Stomach (tissue), 8 donors: ENCODE measurements at regions not wholly inside any gene's neighbourhood (a gene's known extent, or its start where the extent isn't known, plus 50 kb on each side); places are given as distances from the start of the nearest gene placed in this dataset.
A peak's percentile ranks its signal among the peaks of the same experiment; 100 is the strongest.

ENCODE experiments used
- DNase-seq, 2 donors: peaks; one replicate each; pipeline versions ENCODE4 v3.0.0 to v3.0.0-alpha.2; 2013 to 2019
- H3K27ac ChIP-seq, 5 donors: fragments of 200-600 bp in 4 of 5; sonication (generic) in 4 of 5; one replicate each; pipeline ENCODE4 v1.5.1; 2013 to 2019; ENCODE audit warnings: mild to moderate bottlenecking in 1 of 5, moderate library complexity in 1 of 5
- H3K27me3 ChIP-seq, 3 donors: fragments of 200-600 bp; sonication (generic); one replicate each; pipeline ENCODE4 v1.5.1; 2017 to 2019; ENCODE audit warnings: mixed run types in 1 of 3
- H3K36me3 ChIP-seq, 4 donors: fragments of 200-600 bp; sonication (generic); 1 replicate in 3 of 4; 2 replicates in 1 of 4; pipeline ENCODE4 v1.5.1; 2016 to 2019
- H3K4me1 ChIP-seq, 4 donors: fragments of 200-600 bp; sonication (generic); one replicate each; pipeline ENCODE4 v1.5.1; 2016 to 2019
- H3K4me3 ChIP-seq, 4 donors: fragments of 200-600 bp; sonication (generic) in 3 of 4; one replicate each; pipeline ENCODE4 v1.5.1; 2016 to 2019; ENCODE audit warnings: mild to moderate bottlenecking in 1 of 4
- H3K9me3 ChIP-seq, 4 donors: fragments of 200-600 bp; sonication (generic); one replicate each; pipeline ENCODE4 v1.5.1; 2016 to 2019
- CTCF ChIP-seq, 7 experiments: fragments of 450-650 bp in 4 of 7; fragments of 200-600 bp in 3 of 7; sonication (generic) in 3 of 7; IDR thresholded peaks; one replicate each; pipeline ENCODE4 v1.5.1; 2016 to 2019; ENCODE audit warnings: antibody characterized with exemption in 7 of 7, control low read depth in 2 of 7, mild to moderate bottlenecking in 1 of 7
- EP300 ChIP-seq: sonication (generic); formaldehyde crosslinking; IDR thresholded peaks from one replicate; pipeline ENCODE4 v1.6.1; 2017; ENCODE audit warnings: antibody characterized with exemption
- POLR2A ChIP-seq, 4 donors: fragments of 450-650 bp; IDR thresholded peaks; one replicate each; pipeline ENCODE4 v1.6.1; 2016; ENCODE audit warnings: antibody characterized with exemption in 4 of 4, control low read depth in 2 of 4, mild to moderate bottlenecking in 1 of 4, moderate library complexity in 1 of 4
- POLR2AphosphoS5 ChIP-seq, 3 donors: sonication (generic); formaldehyde crosslinking; IDR thresholded peaks; one replicate each; pipeline ENCODE4 v1.6.1; 2016; ENCODE audit warnings: antibody characterized with exemption in 3 of 3
- WGBS, 5 donors: extraction: QIAGEN DNeasy Blood & Tissue Kit in 3 of 5; methylation state at CpG; one replicate each; pipeline versions ENCODE4 v1.1.5 to v1.1.7; 2013 to 2018; 5-methylcytosine and 5-hydroxymethylcytosine counted together
- intact Hi-C: fragments of 100-400 bp; cut with DNase I; formaldehyde crosslinking; loops from one replicate; pipeline ENCODE4 v1.15.1; 2023; ENCODE audit warnings: low total_unique reads
- donor health status: healthy with polysubstance abuse.
- donor health status: Bipolar disorder and iron deficiency.
- donor health status: healthy.

DNA sequence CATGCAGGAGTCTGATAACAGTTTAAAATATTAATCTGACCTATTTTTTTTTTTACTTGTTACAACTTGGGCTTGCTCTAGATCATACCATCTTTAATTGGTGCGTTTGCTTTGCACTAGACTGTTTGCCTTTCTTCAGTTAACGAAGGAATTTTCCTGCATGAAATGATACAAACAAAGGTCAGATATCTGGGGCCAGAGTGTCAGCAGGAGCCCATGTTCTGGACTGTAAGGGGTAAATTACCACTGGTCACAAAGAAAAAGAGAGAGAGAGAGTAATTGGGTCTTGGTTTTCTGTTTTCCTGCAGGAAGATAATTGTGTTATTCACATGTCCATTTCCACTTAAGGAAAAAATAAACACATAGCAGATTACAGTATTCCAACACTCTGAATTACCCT, 399.4 kb upstream of the MARCKS start:
- 26 to 52% (median 45%) methylated on average over 2 of the region's 2 CpGs for WGBS, 5 donors
- TF ChIP-seq EP300 (no peak), POLR2A (IDR thresholded peaks at IDR 0.05) (no peak), CTCF (IDR thresholded peaks at IDR 0.05) (no peak), POLR2AphosphoS5 (IDR thresholded peaks at IDR 0.05) (no peak)
- Histone ChIP-seq H3K27me3 (no peaks in the 10 kb centered on the region), H3K9me3 (no peaks in the 10 kb centered on the region), H3K27ac (no peak overlapping the region), H3K4me1 (peaks cover 0 to 11% (median 0%) of the 10 kb centered on the region in 4 donors), H3K36me3 (no peaks in the 10 kb centered on the region), H3K4me3 (no peak overlapping the region)
- intact Hi-C loops: no loop called here
- no peak for DNase-seq

GRCh38 chr6:113458368-113459010, 398.7 kb upstream of the MARCKS start:
- Histone ChIP-seq H3K4me1 (peaks cover 0 to 11% (median 0%) of the 10 kb centered on the region in 4 donors), H3K27ac (no peak overlapping the region), H3K9me3 (no peaks in the 10 kb centered on the region), H3K27me3 (no peaks in the 10 kb centered on the region), H3K36me3 (no peaks in the 10 kb centered on the region), H3K4me3 (no peak overlapping the region)
- peak in 1 of 2 donors; percentile 16 for DNase-seq
- intact Hi-C loops: no loop called here
- 10 to 26% (median 24%) methylated on average over 2 of the region's 2 CpGs for WGBS, 5 donors
- TF ChIP-seq POLR2A (IDR thresholded peaks at IDR 0.05): no peak
- TF ChIP-seq EP300: no peak
- TF ChIP-seq CTCF (IDR thresholded peaks at IDR 0.05): no peak
- no peak for TF ChIP-seq POLR2AphosphoS5 (IDR thresholded peaks at IDR 0.05)

DNA sequence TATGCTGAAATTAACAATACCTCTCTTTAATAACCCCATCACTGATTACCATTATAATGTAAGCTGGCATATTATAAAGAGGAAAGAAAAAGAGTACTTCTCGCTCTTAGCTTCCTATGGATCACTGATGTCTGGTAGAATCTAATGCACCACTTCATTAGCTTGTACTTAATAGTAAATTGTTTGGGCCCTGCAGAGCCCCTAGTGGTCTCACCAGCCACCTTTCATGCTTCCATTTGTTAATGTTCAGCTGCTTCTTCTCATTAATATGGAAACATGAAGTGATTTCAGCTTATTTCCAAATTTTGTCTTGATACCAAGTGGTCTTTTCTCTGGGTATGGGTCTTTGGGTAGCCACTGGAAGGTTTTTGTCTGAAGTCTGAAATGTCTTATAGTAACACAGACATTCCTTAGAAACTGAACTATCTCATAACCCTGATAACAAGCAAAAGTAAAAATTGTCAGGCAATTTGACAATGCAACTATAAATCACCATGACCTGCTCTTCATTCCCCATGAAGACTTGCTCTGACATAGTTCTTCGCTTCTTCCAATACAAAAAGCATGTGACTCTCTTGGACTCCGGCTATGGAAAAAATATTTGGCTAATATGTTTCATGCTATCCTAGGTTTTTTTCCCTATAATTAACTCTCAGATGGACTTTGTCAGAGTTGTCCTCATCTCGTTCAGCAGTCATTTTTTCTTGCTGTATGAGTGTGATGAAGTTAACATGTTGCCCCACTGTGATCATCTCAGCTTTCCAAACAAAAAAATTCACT, 395.8 kb upstream of the MARCKS start:
- no peak for TF ChIP-seq EP300
- no peak for TF ChIP-seq POLR2A (IDR thresholded peaks at IDR 0.05)
- TF ChIP-seq CTCF (IDR thresholded peaks at IDR 0.05): no peak
- no peak overlapping the region for H3K4me3 ChIP-seq
- H3K4me1 ChIP-seq: peaks cover 0 to 11% (median 0%) of the 10 kb centered on the region in 4 donors
- peak in 1 of 2 donors; percentile 34 for DNase-seq
- 82 to 92% (median 88%) methylated on average over 4 of the region's 4 CpGs for WGBS, 5 donors
- no peaks in the 10 kb centered on the region for H3K9me3 ChIP-seq
- intact Hi-C loops: no loop called here
- no peak overlapping the region for H3K27ac ChIP-seq
- no peaks in the 10 kb centered on the region for H3K36me3 ChIP-seq
- no peaks in the 10 kb centered on the region for H3K27me3 ChIP-seq

DNA sequence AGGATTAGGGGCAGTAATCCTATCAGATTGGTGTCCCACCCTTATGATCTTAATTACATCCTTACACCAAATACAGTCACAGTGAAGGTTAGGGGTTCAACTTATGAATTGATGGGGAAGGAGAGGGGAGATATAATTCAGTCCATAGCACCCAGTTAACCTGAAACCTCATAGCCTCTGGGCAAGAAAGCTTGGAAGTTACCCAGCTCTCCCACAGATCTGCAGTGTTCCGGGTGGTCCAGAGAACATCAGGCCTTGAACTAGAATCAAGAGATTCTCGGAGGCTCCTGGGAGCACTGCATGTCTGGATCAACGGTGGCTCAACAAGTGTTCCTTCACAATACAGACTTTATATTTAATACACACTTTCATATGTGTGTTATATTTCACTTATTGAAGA, 392.6 kb upstream of the MARCKS start:
- Histone ChIP-seq H3K4me3 (no peak overlapping the region), H3K4me1 (no peaks in the 10 kb centered on the region), H3K9me3 (no peaks in the 10 kb centered on the region), H3K36me3 (no peaks in the 10 kb centered on the region), H3K27ac (no peak overlapping the region), H3K27me3 (no peaks in the 10 kb centered on the region)
- WGBS, 5 donors: 72 to 93% (median 81%) methylated on average over 3 of the region's 3 CpGs
- TF ChIP-seq EP300: no peak
- TF ChIP-seq CTCF (IDR thresholded peaks at IDR 0.05): no peak
- no peak for TF ChIP-seq POLR2A (IDR thresholded peaks at IDR 0.05)
- no peak for TF ChIP-seq POLR2AphosphoS5 (IDR thresholded peaks at IDR 0.05)
- DNase-seq: no peak
- intact Hi-C loops: no loop called here
